ENCODE measurements at regions not wholly inside any gene's neighbourhood (a gene's known extent, or its start where the extent isn't known, plus 50 kb on each side); places are given as distances from the start of the nearest gene placed in this dataset.

DNA sequence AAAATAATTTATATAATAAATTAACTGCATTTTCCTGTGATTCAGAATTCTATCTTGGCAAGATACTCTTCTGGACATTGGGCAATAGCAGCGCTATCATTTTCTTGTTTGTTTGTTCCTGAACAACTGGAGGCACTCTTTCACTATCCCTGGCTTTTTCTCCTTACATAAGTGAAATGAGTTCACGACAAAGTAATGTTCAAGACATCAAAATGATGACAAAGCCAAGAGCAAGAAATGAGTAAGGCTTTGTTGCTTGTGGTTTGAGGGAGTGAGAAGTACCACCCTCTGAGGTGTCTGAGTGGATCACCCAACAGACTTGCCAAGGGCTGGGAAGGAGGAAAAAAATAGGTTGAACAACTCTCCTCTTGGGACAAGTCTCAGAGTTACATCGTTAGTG lies 466.6 kb upstream of the JAG1 start:
- no peak for TF ChIP-seq POLR2A (IDR thresholded peaks at IDR 0.05; ENCODE audit: low read depth)
- TF ChIP-seq, protein P1, sequence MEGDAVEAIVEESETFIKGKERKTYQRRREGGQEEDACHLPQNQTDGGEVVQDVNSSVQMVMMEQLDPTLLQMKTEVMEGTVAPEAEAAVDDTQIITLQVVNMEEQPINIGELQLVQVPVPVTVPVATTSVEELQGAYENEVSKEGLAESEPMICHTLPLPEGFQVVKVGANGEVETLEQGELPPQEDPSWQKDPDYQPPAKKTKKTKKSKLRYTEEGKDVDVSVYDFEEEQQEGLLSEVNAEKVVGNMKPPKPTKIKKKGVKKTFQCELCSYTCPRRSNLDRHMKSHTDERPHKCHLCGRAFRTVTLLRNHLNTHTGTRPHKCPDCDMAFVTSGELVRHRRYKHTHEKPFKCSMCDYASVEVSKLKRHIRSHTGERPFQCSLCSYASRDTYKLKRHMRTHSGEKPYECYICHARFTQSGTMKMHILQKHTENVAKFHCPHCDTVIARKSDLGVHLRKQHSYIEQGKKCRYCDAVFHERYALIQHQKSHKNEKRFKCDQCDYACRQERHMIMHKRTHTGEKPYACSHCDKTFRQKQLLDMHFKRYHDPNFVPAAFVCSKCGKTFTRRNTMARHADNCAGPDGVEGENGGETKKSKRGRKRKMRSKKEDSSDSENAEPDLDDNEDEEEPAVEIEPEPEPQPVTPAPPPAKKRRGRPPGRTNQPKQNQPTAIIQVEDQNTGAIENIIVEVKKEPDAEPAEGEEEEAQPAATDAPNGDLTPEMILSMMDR (IDR thresholded peaks at IDR 0.05) = no peak
